Upper lobe of left lung (tissue), 4 donors: ENCODE measurements at regions not wholly inside any gene's neighbourhood (a gene's known extent, or its start where the extent isn't known, plus 50 kb on each side); places are given as distances from the start of the nearest gene placed in this dataset.

Source experiments
- CTCF ChIP-seq, 6 experiments: fragments of 450-650 bp in 4 of 6; fragments of 200-600 bp in 2 of 6; sonication (generic) in 2 of 6; IDR thresholded peaks; one replicate each; pipeline ENCODE4 v1.5.1; 2016 to 2019; ENCODE audit warnings: antibody characterized with exemption in 6 of 6
- POLR2AphosphoS5 ChIP-seq, 2 donors: sonication (generic); formaldehyde crosslinking; IDR thresholded peaks; one replicate each; pipeline ENCODE4 v1.5.1; 2017; ENCODE audit warnings: antibody characterized with exemption in 2 of 2

DNA sequence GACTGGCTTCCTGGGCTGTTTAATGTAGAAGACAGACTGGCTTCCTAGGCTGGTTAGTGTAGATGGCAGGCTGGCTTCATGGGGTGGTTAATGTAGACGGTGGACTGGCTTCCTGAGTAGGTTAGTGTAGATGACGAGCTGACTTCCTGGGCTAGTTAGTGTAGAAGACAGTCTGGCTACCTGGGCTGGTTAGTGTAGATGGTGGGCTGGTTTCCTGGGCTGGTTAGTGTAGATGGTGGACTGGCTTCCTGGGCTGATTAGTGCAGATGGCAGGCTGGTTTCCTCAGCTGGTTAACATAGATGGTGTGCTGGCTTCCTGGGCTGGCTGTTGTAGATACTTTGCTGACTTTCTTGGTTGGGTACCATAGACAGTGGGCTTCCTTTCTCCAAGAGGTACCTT is 122.9 kb upstream of the PPP2R2D start:
- no peak for TF ChIP-seq POLR2AphosphoS5 (IDR thresholded peaks at IDR 0.05)
- no peak for TF ChIP-seq CTCF (IDR thresholded peaks at IDR 0.05)
